GM19035 (cell line): ENCODE measurements at regions not wholly inside any gene's neighbourhood (a gene's known extent, or its start where the extent isn't known, plus 50 kb on each side); places are given as distances from the start of the nearest gene placed in this dataset.
"Not testable (repeated sequence)": the region's sequence is repeated elsewhere in the genome, so short reads cannot be mapped to it uniquely, and the experiment has no call there.

Experiments used
- ATAC-seq: cut with Tn5 transposase; IDR thresholded peaks from one replicate; pipeline ENCODE4 v1.9.1; 2021; ENCODE audit not compliant: unreplicated experiment

DNA sequence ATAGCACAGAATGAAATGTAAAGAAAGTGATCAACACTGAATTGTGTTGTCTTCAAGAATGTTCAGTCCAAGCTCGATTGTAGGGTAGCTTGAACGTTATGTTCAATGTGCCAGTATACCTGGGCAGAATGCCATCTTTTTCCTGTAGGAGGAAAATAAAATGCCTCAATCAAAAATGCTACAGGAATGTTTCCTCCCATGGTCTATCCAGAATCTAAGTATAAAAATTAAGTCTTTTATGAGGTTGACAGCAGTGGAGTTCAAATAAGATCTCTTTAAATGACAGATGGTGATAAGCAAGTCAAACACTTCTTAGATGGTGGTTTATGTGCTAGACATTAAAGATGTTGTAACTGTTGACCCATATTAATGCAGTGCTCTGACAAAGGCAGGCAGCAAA is 488.6 kb downstream of the CSNK1G3 start:
- no peak for ATAC-seq

DNA sequence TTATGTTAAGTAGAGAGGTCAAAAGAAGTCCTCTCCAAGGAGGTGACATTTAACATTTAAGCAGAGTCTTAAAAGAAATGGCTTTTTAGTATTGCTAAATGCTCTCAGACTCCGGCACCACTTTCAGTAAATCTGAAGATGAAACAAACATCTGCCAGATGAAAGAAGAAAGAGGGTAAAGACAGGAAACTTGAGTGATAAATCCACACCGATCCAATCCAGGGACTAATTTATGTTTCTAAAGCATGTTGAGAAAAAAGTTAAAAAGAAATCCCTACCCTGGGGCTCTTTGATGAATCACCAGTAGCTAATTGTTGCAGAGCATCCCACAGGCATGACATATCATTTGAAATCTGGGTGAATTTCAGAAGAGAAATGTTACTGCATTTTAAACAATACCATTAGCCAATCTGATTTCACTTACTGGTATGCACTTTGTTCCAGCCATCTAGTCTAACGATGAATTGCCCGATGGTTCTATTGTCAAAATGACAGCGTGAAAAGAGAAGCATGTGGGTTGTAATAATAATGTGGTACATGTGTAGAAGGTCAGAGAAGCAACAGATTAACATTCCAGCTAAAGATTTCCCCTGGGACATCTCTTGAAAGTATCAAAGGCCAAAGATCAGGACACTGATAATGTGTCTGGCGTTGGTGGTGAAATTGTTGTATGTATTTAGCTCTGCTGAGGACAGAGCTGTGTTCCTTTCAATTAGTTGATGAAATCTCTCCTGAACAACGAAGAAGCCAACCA is 485.7 kb downstream of the CSNK1G3 start:
- no peak for ATAC-seq

DNA sequence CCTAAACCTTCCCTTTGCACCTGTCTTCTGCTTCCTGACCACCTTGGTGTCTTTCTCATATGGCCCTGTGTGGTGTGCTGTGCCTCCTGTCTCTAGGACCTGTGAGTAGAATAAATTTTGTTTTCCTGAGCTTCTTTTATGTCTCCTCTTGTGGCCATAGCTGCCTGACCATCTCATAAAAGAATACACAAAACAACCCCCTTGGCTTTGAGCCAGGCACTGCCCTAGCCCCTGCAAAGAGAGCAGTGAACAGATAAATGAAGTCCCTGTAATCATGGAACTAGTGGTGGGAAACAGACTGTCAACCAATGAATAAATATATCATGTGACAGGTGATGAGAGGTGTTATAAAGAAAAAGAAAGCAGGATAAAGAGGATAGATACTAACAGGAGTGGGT is 485.1 kb downstream of the CSNK1G3 start:
- ATAC-seq = no peak

DNA sequence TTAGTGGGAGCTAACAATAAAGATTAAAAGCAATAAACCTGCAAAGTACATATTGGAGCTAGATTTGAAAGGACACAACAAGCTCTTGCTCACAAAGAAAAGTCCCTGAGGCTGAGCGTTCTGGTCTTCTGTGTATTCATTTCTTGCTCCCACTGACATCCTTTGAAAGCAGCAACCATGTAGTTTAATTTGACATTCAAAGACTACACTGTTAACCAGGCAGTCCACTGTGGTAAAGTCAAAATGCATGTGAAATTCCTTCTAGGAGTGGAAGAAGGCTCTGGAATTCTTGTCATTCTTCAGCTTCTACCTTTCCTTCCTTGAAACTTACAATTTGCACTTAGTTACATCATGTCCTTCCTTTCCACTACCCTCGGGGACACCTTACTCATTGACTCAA is 480.7 kb downstream of the CSNK1G3 start:
- no peak for ATAC-seq

DNA sequence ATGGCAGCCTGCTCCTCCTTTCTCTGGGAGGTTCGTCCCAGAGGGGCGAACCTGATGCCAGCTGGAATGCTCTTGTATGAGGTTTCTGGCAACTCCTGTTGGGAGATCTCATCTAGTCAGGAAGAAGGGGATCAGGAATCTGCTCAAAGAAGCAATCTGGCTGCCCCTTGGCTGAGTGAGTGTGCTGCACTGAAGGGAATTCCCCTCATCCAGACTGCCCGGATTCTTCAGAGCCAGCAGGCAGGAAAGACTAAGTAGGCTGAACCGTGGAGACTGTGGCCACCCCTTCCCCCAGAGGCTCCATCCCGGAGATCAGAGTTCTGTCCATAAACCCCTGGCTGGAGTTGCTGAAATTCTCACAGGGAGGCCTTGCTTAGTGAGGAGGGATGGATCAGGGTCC is 476.0 kb downstream of the CSNK1G3 start:
- ATAC-seq = no peak

DNA sequence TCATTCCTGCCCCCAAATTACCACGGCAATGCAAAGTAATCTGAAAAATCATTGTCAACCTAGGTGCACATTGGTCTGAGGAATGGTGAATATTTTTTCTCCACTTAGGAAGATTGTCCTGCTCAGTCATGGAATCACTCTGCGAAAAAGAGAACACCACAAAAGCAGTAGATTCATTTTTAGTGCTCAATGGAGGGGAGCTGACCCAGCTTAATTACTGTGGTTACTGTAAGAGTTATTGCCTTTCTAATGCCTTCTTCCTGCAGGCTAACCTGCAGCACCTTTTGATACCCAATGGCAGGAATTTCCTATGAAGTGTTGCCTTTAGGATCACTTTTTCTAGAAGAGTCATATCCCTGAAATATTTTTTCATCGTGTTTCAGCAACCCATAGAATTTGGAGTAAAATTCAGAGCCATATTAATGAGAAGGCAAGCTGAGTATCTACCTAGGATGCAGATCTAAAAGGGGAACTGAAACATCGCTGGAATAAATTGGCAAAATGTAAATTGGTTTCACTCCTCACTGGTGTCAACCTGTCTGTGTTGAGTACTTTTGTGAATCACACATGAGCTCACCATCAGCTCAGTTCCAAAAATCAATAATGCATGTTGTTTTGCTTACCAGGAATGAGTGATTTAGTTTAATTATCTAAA is 464.5 kb downstream of the CSNK1G3 start:
- peak; percentile 79 for ATAC-seq

DNA sequence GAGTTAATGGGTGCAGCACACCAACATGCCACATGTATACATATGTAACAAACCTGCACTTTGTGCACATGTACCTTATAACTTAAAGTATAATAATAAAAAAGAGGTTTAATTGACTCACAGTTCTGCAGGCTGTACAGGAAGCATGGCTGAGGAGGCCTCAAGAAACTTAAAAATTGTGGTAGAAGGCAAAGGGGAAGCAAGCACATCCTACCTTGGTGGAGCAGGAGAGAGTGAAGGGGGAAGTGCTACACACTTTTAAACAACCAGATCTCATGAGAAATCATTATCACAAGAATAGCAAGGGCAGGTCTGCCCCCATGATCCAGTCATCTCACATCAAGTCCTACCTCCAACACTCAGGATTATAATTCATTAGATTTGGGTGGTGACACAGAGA is 463.5 kb downstream of the CSNK1G3 start:
- ATAC-seq = not testable (repeated sequence)

DNA sequence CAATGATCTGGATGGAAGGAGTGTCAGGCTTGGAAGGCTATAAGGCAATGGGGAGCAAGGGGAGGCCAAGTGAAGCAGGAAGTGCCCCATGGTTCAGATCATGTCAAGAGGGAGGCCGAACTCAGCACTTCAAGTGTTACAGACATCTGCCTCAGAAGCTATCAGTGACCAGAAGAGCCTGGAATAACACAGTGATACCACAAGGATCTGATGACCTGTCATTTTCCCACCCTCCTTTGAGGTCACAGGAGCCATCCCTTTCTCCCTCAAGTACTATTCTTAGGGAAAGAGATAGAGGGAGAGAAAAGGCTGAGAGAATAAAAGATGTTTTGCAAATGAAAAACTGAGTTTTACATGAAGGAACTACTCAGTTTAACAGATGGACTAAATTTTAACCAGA is 454.8 kb downstream of the CSNK1G3 start:
- no peak for ATAC-seq

DNA sequence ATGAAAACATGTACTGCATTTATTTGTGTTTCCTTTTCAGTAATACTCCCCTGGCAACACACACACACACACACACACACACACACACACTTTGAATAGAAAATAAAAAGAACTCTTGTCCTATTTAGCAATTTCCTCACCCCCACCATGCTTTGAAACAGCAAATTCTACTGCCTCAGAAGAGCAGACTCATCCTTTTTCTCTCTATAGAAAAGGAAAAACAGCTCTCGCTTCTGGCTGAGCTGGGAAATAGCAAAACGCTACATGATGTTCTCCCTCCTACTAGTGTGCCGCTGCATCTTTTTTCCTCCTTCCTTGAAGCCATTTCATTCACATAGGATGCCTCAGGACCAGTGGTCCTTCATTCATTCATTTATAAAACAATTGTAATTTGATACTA is 453.6 kb downstream of the CSNK1G3 start:
- no peak for ATAC-seq

DNA sequence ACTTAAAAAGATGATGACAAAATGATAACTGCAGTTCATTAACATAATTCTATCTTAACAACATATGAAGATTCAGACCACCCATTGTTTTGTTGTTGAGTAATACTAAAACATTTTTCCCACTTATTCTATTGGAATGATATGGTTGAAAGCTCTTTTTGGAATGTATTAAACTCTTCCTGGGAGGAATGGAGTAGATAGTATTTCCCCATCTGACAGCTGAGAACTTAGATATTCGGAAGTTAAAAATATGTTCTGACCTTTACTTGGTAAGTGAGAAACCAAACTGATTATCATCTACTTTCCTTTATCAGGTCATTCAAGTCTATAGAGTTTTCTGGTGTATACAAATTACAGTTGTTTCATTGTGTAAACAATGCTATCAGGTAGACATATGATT is 452.9 kb downstream of the CSNK1G3 start:
- ATAC-seq = no peak

DNA sequence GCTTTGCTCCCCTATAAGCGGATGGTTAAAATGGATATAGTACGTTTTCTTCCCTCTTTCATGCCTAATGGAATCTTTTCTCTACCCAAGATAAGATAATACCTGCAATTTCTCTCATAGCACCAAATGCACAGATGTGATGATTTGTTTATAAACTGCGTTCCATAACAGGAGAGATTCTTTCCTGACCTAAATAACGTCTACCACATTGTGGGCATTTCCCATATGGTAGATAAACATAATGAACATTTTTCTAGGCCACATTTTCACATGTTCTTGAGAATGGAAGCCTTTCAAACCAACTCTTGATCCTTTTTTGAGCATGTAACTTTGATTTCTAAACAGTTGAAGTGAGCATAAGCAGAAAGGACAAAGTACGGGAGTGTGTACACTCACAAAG is 448.5 kb downstream of the CSNK1G3 start:
- no peak for ATAC-seq

DNA sequence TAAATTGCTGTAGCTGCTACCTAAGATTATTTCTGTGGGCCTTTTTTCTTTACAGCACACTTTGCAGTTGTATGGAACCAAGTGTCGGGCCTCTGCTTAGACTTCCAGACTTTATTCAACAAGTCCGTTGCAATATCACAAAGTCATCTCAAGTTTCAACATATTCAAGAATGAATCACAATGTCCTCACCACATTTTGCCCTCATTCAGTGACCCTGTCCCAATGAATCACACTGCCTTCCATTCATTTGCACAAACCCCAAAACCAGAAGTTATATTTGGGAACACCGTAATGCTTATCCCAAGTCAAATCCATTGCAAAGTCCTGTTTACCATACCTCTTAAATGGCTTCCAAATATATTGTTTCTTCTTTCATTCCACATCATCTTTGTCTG is 439.6 kb downstream of the CSNK1G3 start:
- no peak for ATAC-seq

DNA sequence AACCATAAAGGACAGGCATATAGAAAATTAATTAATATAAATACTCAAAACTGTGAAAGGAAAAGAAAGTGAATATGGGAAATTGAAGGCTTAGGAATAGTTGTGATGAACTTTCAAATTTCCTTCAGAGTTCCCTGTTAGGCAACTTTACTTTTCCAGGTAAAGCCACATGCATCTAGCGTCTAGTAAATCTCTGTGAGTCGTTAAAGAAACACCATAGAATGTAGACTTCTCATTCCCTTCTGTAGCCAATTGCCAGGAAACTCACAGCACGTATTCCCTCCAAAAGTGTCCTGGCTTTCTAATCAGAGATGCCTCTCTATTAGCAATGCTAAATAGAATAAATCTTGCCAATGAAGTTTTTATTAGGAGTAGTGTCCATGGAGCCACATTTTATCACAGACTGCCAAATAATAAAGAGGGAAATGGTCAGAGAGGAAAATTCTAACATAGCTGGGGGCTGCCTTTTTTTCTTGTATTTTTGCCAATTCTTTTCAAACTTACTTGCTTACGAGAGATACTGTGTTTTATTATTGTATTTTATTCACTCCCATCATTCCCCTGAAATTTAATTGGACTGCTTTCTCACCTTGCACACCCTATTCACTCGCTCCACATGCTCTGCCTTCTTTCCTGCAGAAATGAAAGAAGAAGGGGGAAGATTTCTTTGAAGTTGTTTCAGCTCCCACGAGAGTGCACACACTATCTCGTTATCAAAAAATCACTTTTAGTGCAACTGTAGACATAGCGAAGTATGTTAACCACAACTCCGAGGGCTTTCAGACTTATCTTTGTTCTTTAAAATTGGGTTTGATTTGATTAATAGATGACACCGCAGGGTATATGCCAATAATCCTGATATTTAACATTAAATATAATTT is 439.0 kb downstream of the CSNK1G3 start:
- ATAC-seq = no peak

DNA sequence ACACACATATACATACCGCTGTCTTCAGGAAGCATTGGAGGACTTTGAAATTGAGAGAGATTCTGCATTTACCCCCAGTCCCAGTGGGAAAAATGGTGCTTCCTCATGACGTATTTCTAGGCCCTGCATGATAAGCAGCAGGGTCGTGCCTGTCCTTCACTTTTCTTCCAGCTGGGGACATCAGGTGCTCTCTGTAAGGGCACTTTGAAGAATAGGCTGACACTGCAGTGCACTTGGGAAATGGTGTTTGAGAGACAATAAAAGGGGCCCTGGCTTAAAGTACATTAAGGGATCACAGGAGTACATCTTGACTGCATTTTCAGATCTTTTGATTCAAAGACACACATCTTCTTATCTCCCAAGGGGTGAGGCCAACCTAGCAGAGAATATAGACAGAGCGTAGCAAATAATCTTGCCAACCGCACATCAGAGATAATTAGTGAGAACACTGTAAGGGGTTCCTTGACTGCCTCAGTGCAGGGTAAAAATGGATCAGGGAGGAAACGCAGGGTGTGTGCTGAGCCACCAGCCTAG is 437.9 kb downstream of the CSNK1G3 start:
- no peak for ATAC-seq

DNA sequence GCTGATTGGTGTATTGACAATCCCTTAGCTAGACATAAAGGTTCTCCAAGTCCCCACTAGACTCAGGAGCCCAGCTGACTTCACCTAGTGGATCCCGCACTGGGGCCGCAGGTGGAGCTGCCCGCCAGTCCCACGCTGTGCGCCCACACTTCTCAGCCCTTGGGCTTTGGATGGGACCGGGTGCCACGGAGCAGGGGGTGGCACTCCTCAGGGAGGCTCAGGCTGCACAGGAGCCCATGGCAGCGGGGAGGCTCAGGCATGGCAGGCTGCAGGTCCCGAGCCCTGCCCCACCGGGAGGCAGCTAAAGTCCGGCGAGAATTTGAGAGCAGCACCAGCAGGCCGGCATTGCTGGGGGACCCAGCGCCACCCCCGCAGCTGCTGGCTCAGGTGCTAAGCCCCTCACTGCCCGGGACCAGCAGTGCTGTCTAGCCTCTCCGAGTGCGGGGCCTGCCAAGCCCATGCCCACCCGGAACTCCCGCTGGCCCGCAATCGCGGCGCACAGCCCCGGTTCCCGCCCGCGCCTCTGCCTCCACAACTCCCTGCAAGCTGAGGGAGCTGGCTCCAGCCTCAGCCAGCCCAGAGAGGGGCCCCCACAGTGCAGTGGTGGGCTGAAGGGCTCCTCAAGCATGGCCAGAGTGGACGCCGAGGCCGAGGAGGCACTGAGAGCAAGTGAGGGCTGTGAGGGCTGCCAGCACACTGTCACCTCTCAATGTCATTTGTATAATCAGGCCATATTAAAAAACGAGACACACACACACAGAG is 437.2 kb downstream of the CSNK1G3 start:
- no peak for ATAC-seq

DNA sequence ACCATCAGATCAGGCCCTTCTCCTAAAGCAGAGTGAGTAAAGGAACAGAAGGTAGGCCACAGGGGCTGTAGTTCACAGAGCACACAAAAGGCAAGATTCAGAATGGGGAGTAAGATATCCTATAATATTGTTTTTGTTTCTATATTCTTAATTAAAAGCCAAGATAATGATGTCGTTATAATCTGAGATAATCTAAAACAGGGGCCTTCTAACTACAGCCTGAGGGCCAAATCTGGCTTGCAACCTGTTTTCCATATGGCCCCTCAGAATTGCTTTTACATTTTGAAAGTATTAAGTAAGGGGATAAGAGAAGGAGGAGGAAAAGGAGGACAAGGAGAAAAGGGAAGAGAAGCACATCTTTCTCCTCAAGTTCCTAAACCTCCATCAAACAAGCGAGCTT is 435.8 kb downstream of the CSNK1G3 start:
- ATAC-seq = no peak

DNA sequence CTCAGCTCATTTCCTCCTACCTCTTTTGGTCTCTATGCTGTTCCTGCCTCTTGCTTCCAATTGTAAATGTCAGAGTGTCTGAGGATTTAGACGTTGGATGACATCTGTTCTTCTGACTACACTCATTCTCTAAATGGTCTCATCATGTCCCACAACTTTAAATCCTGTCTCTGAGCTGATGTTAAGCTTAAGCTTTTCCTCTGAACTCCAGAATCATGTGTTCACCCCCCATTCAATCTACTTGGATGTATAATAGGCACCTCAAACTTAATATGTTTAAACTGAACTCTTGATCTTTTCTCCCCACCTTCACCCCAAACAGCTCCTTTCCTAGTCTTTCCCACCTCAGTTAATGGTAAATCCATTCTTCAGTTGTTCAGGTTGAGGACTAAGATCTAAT is 433.6 kb downstream of the CSNK1G3 start:
- no peak for ATAC-seq

DNA sequence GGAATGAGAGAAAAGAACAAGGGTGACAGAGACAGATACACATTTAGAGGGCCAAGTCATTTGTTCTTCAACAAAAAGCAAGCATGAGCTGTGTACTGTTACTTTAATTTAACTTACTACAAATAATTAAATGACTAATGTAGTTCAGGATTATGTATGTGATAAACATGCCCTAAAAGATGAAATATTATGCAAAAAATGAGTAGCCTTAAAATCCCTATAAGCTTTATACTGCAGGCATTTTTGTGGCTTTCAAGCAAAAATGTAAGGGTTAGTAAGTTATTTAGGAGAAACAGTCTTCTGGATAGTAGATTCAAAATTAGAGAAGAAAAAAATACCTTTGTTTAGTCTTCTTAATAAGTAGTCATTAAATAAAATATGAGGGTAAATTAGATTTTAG is 431.2 kb downstream of the CSNK1G3 start:
- no peak for ATAC-seq

DNA sequence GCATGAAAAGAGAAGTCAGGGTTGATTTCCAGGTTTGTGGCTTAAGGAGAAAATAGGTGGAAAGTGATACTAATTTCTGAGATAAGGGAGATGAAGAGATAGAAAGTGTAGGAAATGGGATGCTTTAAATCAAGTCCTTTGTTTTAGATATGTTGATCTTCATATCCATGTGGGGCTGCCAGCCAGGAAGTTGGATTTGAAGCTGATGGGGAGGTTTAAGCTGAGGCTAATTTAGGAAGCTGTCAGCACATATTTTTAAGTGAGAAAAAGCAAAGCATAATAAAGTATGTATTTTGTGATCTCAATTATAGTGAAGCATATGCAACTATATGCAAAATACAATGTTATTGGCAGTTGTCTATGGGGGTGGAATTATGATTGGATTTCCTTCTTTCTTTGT is 428.4 kb downstream of the CSNK1G3 start:
- no peak for ATAC-seq

DNA sequence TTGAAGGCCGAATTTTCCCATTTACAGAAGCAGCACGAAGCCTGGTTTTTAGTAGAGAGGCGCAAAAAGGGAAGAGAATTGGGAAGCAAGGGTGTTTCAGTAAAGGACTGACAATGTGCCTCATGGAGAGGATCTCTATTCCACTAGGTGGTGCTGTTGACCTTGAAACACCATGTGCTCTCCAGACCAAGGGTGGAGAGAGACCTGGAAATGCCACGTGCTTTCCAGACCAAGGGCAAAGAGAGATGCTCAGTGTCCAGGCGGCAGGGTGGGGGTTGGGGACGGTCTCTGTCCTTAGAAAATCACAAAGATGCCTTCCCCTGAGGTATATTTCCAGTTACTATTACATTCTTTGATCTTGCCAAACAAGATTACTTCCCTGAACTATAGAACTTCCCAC is 425.3 kb downstream of the CSNK1G3 start:
- no peak for ATAC-seq

DNA sequence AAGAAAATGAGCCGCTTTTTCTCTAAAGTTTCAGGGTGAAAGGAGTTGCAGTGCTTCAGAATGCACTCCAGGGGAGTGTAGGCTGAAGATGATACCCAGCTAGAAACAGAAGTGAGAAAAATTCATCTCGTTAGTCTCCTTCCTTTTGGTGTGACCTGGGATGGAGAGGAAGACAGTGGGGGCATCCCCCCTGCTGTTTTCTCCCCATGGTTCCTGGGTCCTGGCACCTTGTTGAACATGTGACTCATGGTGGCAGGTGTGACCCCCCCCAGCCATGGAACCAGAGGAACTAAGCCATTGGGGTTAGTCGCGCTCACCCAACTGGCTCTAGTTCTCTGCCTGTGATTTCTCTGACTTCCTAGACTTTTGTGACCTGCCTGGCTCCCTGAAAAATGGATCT is 424.6 kb downstream of the CSNK1G3 start:
- ATAC-seq = no peak
